ENCODE measurements at regions not wholly inside any gene's neighbourhood (a gene's known extent, or its start where the extent isn't known, plus 50 kb on each side); places are given as distances from the start of the nearest gene placed in this dataset.
"Not testable (repeated sequence)": the region's sequence is repeated elsewhere in the genome, so short reads cannot be mapped to it uniquely, and the experiment has no call there.

DNA sequence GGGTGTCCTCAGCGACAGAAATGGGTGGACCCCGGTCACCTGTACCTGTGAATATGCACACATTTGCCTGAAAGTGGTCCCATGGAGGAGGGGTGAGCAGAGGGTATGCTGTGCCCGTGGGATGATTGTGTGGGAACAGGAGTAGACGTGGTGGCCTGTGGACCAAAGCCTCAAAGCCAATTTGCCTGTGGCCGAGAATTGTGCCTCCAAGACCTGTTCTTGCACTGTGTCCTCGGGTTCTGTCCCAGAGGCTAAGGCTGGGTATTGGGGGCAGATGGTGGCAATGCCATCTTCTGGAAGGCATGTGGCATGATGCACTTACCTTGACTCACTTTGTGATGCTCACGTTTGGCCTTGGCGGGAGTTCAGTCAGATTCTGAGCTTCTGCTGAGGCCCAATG lies 351.0 kb downstream of the TCERG1L start:
- DNase-seq = no peak

DNA sequence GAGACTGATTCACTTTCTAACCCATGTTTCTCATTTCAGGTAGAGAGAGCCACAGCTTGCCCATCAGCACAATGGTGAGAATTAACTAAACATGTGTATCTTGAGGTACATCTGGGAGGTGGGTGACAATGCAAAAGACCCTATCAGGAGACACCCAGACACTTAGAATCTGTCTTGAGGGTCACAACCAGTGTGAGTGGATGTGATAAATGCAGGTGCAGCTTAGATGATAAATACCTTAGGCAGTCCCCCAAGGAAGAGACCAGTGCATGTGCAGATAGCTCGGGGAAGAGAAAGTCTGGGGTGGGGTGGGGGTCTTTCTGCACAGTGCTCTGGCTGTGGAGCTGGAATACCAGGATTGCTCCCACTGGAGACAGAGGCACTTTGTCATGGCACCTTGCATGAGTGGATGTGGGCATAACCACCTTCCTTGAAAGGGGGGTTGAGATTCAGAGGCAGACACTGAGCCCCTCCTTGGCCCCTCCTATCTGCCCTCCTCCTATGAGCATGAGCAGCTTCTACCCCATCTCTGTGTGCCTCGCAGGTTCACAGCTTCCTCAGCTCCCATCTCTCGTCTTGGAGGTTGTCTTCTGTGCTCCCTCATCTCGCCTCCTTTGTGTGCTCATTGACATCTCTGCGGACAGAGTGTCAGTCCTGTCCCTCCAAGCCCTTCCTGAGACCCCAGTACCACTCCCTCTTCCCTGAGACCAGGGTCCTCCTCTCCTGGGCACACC lies 349.8 kb downstream of the TCERG1L start:
- no peak for DNase-seq

GRCh38 chr10:130962240-130963051 lies 349.1 kb downstream of the TCERG1L start:
- no peak for DNase-seq

DNA sequence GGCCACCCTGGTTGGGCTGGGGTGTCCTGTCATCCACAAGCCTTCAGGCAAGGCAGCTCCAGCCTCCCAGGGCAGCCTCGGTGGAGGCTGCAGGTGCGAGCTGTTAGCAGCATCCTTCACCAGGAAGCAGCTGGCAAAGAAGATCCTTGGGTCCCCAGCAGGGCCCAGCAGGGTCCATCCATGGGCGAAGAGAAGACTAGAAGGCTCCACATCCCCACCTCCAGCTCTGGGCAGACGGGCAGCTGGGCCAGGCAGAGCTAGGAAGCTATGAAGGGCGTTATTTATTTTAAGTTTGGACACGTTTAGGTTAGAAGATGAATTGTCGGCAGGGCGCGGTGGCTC lies 348.5 kb downstream of the TCERG1L start:
- no peak for DNase-seq

DNA sequence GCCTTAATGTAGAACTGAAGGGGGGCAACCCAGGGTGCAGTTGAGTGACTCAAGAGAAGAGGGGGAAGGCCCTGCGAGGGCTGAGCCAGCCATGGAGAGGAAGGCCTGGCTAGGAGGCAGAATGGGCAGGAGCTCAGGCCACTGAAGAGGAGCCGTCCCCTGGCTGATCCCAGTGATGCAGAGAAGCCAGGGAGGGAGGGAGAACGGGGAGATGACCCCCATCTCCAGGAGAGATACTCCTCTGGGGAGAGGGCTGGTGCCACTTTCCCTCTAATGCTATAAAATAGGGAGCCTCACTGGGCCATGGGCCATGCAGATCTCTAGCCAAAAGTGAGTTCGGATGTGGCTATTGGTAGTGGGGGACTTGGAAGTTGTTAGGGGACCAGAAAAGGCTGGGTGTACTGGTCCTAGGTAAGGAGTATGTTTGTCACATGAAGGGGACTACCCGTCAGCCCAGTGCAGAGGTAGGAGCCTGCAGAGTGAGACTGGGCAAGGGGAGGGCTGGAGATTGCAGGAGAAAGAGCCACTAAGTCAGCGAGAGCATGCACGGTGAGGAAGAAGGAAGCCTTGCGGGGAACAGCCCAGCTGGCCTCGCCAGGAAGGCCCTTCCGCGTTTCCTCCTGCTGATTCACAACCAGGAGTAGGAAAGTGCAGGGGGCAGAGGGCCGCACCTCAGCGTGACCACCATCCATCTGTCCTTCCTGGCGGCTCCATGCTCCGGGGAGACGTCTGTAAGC lies 347.6 kb downstream of the TCERG1L start:
- no peak for DNase-seq

DNA sequence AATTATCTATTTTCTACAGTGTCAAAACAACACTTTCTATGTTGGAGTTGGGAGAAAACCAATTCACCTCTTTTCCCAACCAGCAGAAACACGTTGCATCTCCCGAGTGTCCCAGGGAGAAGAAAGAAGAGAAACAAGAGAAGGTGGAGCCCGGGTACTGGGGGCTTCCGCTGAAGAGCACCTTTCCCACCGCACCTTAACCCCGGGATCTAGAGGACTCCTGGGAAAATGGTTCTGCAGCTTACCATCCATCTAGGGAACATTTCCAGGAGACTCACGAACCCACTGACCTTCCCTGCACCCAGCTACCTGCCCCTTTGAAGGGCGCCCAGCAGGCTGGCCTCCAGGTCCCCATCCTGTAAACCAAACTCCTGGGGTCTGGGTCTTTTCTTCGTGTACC lies 346.8 kb downstream of the TCERG1L start:
- DNase-seq = no peak

DNA sequence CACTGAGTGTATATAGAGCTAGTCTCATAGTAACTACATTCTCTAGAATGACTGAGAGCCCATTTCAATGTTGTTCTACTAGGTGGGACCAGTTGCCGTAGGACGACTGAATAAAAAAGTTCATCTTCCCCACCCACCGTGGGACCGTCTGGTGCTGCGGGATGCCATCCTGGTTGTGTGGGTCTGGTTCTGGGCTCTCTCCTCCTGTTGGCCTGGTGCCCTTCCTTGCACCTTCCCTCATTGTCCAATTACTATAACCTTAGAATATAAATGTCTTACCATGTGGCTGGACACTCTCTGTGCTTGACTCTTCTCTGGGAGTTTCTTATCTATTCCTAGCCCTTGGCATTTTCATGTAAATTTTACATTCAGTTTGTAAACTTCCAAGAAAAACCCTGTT lies 344.4 kb downstream of the TCERG1L start:
- DNase-seq = no peak

DNA sequence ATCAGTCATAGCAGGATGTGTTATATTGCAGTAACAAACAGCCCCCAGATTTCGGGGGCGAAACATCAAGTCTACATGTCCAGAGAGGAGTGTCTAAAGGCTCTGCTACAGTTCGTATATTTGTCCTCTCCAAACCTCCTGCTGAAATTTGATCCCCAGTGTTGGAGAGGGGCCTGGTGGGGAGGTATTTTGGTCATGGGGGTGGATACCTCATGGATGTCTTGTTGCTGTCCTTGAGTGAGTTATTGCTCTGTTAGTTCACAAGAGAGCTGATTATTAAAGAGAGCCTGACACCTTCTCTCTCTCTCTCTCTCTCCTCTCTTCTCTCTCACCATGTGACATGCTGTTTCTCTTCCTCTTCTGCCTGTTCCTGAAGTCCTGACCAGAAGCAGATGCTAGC lies 343.7 kb downstream of the TCERG1L start:
- no peak for DNase-seq

GRCh38 chr10:130968511-130968910 lies 343.0 kb downstream of the TCERG1L start:
- no peak for DNase-seq

DNA sequence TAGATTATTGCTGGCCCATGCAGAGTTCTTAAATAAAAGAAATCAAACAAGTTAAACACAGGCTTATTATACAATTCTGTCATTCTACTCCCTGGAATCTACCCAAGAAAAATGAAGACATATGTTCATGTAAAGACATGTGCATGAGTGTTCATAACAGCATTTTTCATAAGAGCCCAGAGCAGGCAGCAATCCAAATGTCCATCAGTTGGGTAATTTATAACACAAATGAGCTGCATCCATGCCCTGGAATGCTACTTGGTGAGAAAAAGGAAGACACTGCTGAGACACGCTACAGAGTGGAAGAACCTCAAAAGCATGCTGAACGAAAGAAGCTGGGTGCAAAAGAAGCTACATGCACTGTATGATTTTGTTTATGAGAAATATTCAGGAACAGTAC lies 342.6 kb downstream of the TCERG1L start:
- DNase-seq = no peak

DNA sequence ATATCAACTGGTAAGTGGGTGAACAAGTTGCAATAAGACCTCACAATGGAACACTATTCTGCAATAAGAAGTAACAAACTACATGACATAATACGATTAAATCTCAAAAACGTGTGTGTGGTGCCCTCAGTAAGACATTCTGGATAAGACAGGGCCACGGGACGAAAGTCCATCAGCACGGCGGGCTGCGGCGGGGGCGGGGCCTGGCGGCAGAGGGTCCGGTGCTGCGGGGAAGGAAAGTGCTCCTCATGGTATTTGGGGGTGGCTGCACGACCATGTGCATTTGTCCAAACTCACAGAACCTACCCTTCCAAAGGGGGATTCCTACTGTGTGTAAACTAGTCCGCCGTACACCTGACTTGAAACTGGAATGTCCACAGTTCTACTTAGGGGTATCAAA lies 341.8 kb downstream of the TCERG1L start:
- DNase-seq = no peak

- no peak for DNase-seq
Measured at GRCh38 chr10:130970341-130971122, 341.0 kb downstream of the TCERG1L start.

GRCh38 chr10:130971123-130971435 lies 340.4 kb downstream of the TCERG1L start:
- no peak for DNase-seq

GRCh38 chr10:130973127-130973839 lies 338.2 kb downstream of the TCERG1L start:
- no peak for DNase-seq

DNA sequence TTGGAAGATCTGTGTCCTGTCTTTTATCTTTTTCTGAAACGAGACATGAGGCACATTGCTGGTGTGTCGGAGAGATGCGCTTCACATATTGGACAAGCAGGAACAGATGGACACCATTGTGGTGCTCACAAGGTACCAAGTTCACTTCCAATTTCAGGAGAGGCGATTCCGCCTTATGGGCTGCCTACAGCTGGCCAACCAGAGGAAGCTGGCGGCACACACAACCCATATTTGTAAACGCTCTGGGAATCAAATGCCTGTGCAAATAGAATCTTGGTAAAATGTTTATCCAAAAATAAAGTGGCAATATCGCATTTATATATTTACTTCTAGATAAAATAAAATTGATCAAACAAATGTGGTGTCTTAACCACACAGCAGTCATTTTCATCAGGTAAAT lies 337.4 kb downstream of the TCERG1L start:
- no peak for DNase-seq

- not testable (repeated sequence) for DNase-seq
Measured at GRCh38 chr10:130975351-130975750, 336.2 kb downstream of the TCERG1L start.

DNA sequence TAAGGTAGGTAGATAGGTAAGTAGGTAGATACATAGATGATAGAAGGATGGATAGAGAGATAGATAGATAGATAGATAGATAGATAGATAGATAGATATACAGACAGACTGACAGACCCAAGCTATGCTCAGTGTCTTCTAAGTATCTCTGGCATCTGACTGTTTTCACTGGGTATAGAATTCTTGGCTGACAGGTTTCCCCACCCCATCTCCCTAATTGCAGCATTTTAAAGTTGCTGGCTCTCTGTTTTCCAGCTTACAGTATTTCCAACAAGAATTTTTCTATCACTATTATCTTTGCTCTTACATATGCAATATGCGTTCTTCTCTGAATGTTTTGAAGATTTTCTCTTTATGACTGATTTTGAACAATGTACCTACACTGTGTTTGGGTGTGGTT lies 328.7 kb downstream of the TCERG1L start:
- no peak for DNase-seq

DNA sequence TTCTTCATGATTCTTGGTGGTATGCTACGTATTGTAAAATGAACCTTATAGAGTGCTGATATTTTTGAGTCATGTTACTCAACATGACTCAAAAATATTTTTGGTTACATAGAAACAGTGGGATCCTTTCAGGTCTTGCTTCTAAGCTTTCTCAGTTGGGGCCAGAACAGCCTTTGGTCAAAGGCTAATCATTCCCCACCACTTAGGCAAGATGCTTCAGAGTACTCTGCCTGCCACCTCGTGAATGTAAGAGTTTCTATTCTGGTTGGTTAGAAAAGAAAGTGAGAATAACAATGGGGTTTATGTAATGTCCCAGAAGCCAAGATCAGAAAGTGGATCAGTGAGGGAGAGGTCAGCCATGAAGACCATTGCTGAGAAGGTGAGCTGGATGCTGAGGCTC lies 327.8 kb downstream of the TCERG1L start:
- no peak for DNase-seq

- no peak for DNase-seq
Measured at GRCh38 chr10:130984686-130985085, 326.8 kb downstream of the TCERG1L start.

DNA sequence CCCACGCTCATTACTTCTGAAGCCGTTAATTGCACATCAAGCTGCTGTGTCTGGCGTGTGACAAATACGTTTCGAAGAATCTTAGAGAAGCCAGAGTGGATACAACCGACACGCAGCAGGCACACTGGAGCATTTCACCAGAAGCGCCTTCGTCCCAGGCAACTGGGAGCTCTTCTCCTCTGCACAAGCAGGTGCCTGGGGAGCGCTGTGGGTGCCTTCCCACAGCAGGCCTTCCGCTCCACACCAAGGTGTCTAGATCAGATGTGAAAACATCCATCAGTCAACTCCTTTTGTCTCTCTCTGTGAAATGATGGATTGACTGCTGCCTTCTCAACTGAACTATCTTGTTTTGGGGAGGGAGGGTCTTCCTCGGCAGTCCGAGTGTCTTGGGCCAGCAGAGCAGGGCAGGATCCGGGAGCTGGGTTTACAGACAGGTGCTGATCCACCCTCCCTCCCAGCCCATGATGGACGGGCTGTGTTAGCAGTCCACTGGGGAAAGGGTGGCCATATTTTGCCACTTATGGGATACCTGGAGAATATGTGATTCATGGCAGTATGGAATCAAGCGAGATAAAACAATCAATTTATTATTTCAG lies 326.3 kb downstream of the TCERG1L start:
- no peak for DNase-seq

GRCh38 chr10:130986846-130987245 lies 324.7 kb downstream of the TCERG1L start:
- no peak for DNase-seq

- no peak for DNase-seq
Measured at GRCh38 chr10:130987401-130987800, 324.1 kb downstream of the TCERG1L start.

Measured in inflammatory macrophage treated with lipopolysaccharide for 4 hours (primary cell).